ENCODE measurements at regions not wholly inside any gene's neighbourhood (a gene's known extent, or its start where the extent isn't known, plus 50 kb on each side); places are given as distances from the start of the nearest gene placed in this dataset.

- TF ChIP-seq SUZ12 (IDR thresholded peaks at IDR 0.05; ENCODE audit: extremely low read depth, insufficient read depth, insufficient read length) (no peak), ZNF274 (IDR thresholded peaks at IDR 0.05; ENCODE audit: low read depth, low read length) (no peak), YY1 (IDR thresholded peaks at IDR 0.05; ENCODE audit: insufficient read depth, insufficient read length) (no peak)
Observed at GRCh38 chr18:78838183-78838582, 141.4 kb upstream of the SALL3 start.
